HepG2 (cell line): ENCODE measurements at regions not wholly inside any gene's neighbourhood (a gene's known extent, or its start where the extent isn't known, plus 50 kb on each side); places are given as distances from the start of the nearest gene placed in this dataset.

ENCODE experiments used
- ATAC-seq: fragments of 200-7000 bp; cut with Tn5 transposase; 3 replicates; pipeline ENCODE4 v1.9.1; 2020; ENCODE audit warnings: mild to moderate bottlenecking, moderate library complexity
- BruUV-seq: library from RNA; stranded (reverse); fragments of 400-500 nt; replicated peaks from 2 replicates; lab custom pipeline; 2021; lab: Mats Ljungman, UMichigan
- CTCF ChIA-PET: fragments of 300-600 bp; formaldehyde crosslinking; extraction: SDS; loops from one replicate; lab custom pipeline; 2021; ENCODE audit warnings: low total read pairs, inconsistent platforms, low intra/inter-chr PET ratio; lab: Yijun Ruan, JAX
- POLR2A ChIA-PET: fragments of 350-600 bp; sonication (Branson Sonifier 250); formaldehyde crosslinking; loops from one replicate; lab custom pipeline; 2020; ENCODE audit warnings: antibody characterized with exemption, inconsistent platforms; lab: Yijun Ruan, JAX
- DNase-seq: peaks from one replicate; pipeline ENCODE4 v3.0.0-alpha.2; 2015; ENCODE audit warnings: low spot score
- FAIRE-seq: peaks from 3 replicates; lab custom pipeline; 2011; peaks lifted over from hg19 to GRCh38; lab: Jason Lieb, UNC
- H2AFZ ChIP-seq: one replicate; pipeline ENCODE4 v1.6.1; 2011; ENCODE audit warnings: low read length, inconsistent platforms
- H3K27ac ChIP-seq: fragments of 300-600 bp; 3 replicates; pipeline ENCODE4 v1.8.0; 2011; ENCODE audit warnings: mixed run types, mild to moderate bottlenecking, mixed read lengths, low read length, inconsistent platforms; ENCODE audit not compliant: insufficient read depth; ENCODE audit errors: extremely low read length
- H3K27me3 ChIP-seq, 2 experiments: fragments of 200-600 bp in 1 of 2; 2 replicates in 1 of 2; 3 replicates in 1 of 2; pipeline versions ENCODE4 v1.6.0 to v1.8.0; 2011; ENCODE audit warnings: low read length in 2 of 2, mild to moderate bottlenecking in 2 of 2, moderate library complexity in 2 of 2, inconsistent platforms in 1 of 2; ENCODE audit not compliant: insufficient read depth in 2 of 2, control insufficient read depth in 1 of 2
- H3K36me3 ChIP-seq, 2 experiments: fragments of 200-600 bp in 1 of 2; replicated peaks in 1 of 2; 2 replicates in 1 of 2; 3 replicates in 1 of 2; pipeline versions ENCODE4 v1.5.1 to v1.8.0; 2011; ENCODE audit warnings: low read length in 2 of 2, inconsistent platforms in 1 of 2; ENCODE audit not compliant: insufficient read depth in 2 of 2, control insufficient read depth in 1 of 2
- H3K4me1 ChIP-seq: 2 replicates; pipeline ENCODE4 v1.5.1; 2012; ENCODE audit warnings: low read length, inconsistent platforms; ENCODE audit not compliant: insufficient read depth
- H3K4me2 ChIP-seq: 2 replicates; pipeline ENCODE4 v1.6.0; 2011; ENCODE audit warnings: low read depth, low read length, inconsistent platforms
- H3K4me3 ChIP-seq, 3 experiments: fragments of 200-600 bp in 1 of 3; sonication (generic), shearing (Covaris generic) in 1 of 3; replicated peaks in 1 of 3; 2 replicates each; pipeline ENCODE4 v1.5.1; 2011 to 2016; ENCODE audit warnings: low read length in 3 of 3, inconsistent platforms in 2 of 3, low read depth in 2 of 3, mild to moderate bottlenecking in 2 of 3, control low read depth in 1 of 3, mixed read lengths in 1 of 3; ENCODE audit not compliant: insufficient read depth in 1 of 3
- H3K79me2 ChIP-seq: one replicate; pipeline ENCODE4 v1.6.1; 2011; ENCODE audit warnings: low read length, inconsistent platforms; ENCODE audit not compliant: insufficient read depth
- H3K9ac ChIP-seq: 2 replicates; pipeline ENCODE4 v1.6.0; 2011; ENCODE audit warnings: mild to moderate bottlenecking, low read depth, low read length, inconsistent platforms; ENCODE audit not compliant: insufficient read depth
- H3K9me3 ChIP-seq: 2 replicates; pipeline ENCODE4 v1.5.1; 2012; ENCODE audit warnings: mild to moderate bottlenecking, low read length
- H4K20me1 ChIP-seq: 2 replicates; pipeline ENCODE4 v1.6.0; 2011; ENCODE audit warnings: inconsistent platforms, mild to moderate bottlenecking, low read length, moderate library complexity; ENCODE audit not compliant: insufficient read depth
- E2F5 ChIP-seq: sonication (generic); formaldehyde crosslinking; conservative IDR thresholded peaks from 2 replicates; pipeline ENCODE4 v1.4.0; 2020; ENCODE audit warnings: missing genetic modification reagents
- NFATC3 ChIP-seq: sonication (generic); formaldehyde crosslinking; IDR thresholded peaks from 2 replicates; pipeline ENCODE4 v1.5.1; 2020; ENCODE audit warnings: mild to moderate bottlenecking, missing genetic modification reagents
- RAD51 ChIP-seq: fragments of 450-650 bp; IDR thresholded peaks from 2 replicates; pipeline ENCODE4 v1.6.1; 2016; ENCODE audit warnings: borderline replicate concordance
- RXRB ChIP-seq: IDR thresholded peaks from 2 replicates; pipeline ENCODE4 v1.6.1; 2016; ENCODE audit warnings: borderline replicate concordance, missing genetic modification reagents, missing compliant biosample characterization
- SOX6 ChIP-seq, 2 experiments: fragments of 450-650 bp in 1 of 2; sonication (generic) in 1 of 2; formaldehyde crosslinking in 1 of 2; IDR thresholded peaks; 2 replicates each; pipeline versions ENCODE4 v1.4.0 to v1.6.1; 2017 to 2020; ENCODE audit warnings: antibody characterized with exemption in 1 of 2, mild to moderate bottlenecking in 1 of 2, missing genetic modification reagents in 1 of 2
- TFDP1 ChIP-seq: IDR thresholded peaks from 2 replicates; pipeline ENCODE4 v1.6.1; 2016; ENCODE audit warnings: missing compliant biosample characterization, missing genetic modification reagents, borderline replicate concordance
- THAP7 ChIP-seq: sonication (generic); formaldehyde crosslinking; IDR thresholded peaks from 2 replicates; pipeline ENCODE4 v1.8.1; 2023; ENCODE audit warnings: mild to moderate bottlenecking, missing genetic modification reagents
- ZFX ChIP-seq: sonication (generic); formaldehyde crosslinking; IDR thresholded peaks from 2 replicates; pipeline ENCODE4 v1.4.0; 2020; ENCODE audit warnings: mild to moderate bottlenecking, low read depth, missing genetic modification reagents, moderate library complexity
- ZNF432 ChIP-seq: sonication (generic); formaldehyde crosslinking; IDR thresholded peaks from 2 replicates; pipeline ENCODE4 v1.5.0; 2020; ENCODE audit warnings: missing genetic modification reagents, mild to moderate bottlenecking, borderline replicate concordance
- ZNF543 ChIP-seq: sonication (generic); formaldehyde crosslinking; IDR thresholded peaks from 2 replicates; pipeline ENCODE4 v1.4.0; 2020; ENCODE audit warnings: mild to moderate bottlenecking, missing genetic modification reagents
- ZNF556 ChIP-seq: sonication (generic); formaldehyde crosslinking; IDR thresholded peaks from 2 replicates; pipeline ENCODE4 v1.4.0; 2020; ENCODE audit warnings: mild to moderate bottlenecking, missing genetic modification reagents, borderline replicate concordance
- ZNF646 ChIP-seq: sonication (generic); formaldehyde crosslinking; IDR thresholded peaks from 2 replicates; pipeline ENCODE4 v1.9.0; 2021; ENCODE audit warnings: mild to moderate bottlenecking, missing genetic modification reagents
- WGBS: methylation state at CpG from one replicate; pipeline ENCODE4 v1.1.6; 2017; ENCODE audit warnings: low lambda C conversion rate; 5-methylcytosine and 5-hydroxymethylcytosine counted together
- in situ Hi-C: cut with HindIII; loops from 2 replicates; pipeline ENCODE4 v1.10.0; 2017; ENCODE audit warnings: low pct_unique_long_range_greater_than_20kb; ENCODE audit not compliant: extremely low pct_ligation_motif_present
- intact Hi-C: fragments of 100-400 bp; cut with micrococcal nuclease; formaldehyde crosslinking; loops from one replicate; pipeline ENCODE4 v1.10.0; 2022; ENCODE audit not compliant: unreplicated experiment

GRCh38 chr9:89260525-89260924, 50.5 kb upstream of the CKS2 start:
- Histone ChIP-seq H3K36me3 (no peaks in the 10 kb centered on the region), H3K4me3 (no peak overlapping the region), H3K27ac (no peak overlapping the region), H3K4me1 (no peaks in the 10 kb centered on the region), H2AFZ (no peak overlapping the region), H3K9ac (no peak overlapping the region), H4K20me1 (no peaks in the 10 kb centered on the region), H3K27me3 (no peaks in the 10 kb centered on the region), H3K9me3 (no peaks in the 10 kb centered on the region), H3K79me2 (no peaks in the 10 kb centered on the region), H3K4me2 (no peak overlapping the region)
- intact Hi-C loops = no loop called here
- BruUV-seq = no TSS peak
- ATAC-seq (no peak), DNase-seq (no peak), FAIRE-seq (peak; percentile 46)
- in situ Hi-C loops = no loop called here
- ChIA-PET POLR2A (no interaction called here), CTCF (no interaction called here)
- WGBS = 42% methylated on average over 2 of the region's 2 CpGs
- TF ChIP-seq ZNF432 (no peak), RAD51 (no peak), RXRB (CRISPR knock-in tag) (no peak), ZNF556 (CRISPR knock-in tag) (no peak), ZFX (CRISPR knock-in tag) (no peak), E2F5 (CRISPR knock-in tag) (no peak), TFDP1 (CRISPR knock-in tag) (no peak), ZNF543 (CRISPR knock-in tag) (no peak), ZNF646 (CRISPR knock-in tag) (peak; percentile 62; the same call in 1 of the 2 replicates), NFATC3 (CRISPR knock-in tag) (no peak), SOX6 (IDR thresholded peaks at IDR 0.05) (peak; percentile 20; the same call in 1 of the 2 replicates), SOX6 (CRISPR knock-in tag; IDR thresholded peaks at IDR 0.05) (no peak), THAP7 (no peak)
